ENCODE measurements at regions not wholly inside any gene's neighbourhood (a gene's known extent, or its start where the extent isn't known, plus 50 kb on each side); places are given as distances from the start of the nearest gene placed in this dataset.

DNA sequence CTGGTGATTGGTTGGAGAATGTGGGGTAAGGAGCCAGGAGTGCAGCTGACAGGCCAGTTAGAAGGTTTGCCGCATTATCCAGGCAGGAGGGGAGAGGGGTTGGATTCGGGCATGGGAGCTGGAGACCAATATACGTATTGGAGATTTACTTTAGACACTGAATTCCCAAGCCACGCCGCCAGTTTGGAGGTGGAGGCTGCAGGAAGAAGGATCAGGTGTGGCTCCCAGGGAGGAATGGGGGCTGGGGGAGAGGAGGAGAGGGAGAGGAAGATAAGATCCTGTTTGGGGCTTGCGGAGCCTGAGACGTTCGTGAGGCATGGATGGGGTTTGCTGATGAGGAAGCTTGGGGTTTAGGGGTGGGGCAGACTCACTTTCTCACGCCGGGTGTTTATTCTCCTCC, 155.1 kb upstream of the IGSF21 start (continued):
- TF ChIP-seq ZNF610 (tag by site-specific recombination; IDR thresholded peaks at IDR 0.05; ENCODE audit: borderline replicate concordance) (no peak), ZNF837 (tag by site-specific recombination; IDR thresholded peaks at IDR 0.05) (no peak), ZNF530 (tag by site-specific recombination; IDR thresholded peaks at IDR 0.05; ENCODE audit: low read depth) (no peak), ZNF514 (tag by site-specific recombination; IDR thresholded peaks at IDR 0.05) (no peak), REPIN1 (tag by site-specific recombination; IDR thresholded peaks at IDR 0.05; ENCODE audit: low read depth) (no peak), EGR2 (tag by site-specific recombination; IDR thresholded peaks at IDR 0.05; ENCODE audit: low read depth) (no peak)
- TF ChIP-seq, protein P1, sequence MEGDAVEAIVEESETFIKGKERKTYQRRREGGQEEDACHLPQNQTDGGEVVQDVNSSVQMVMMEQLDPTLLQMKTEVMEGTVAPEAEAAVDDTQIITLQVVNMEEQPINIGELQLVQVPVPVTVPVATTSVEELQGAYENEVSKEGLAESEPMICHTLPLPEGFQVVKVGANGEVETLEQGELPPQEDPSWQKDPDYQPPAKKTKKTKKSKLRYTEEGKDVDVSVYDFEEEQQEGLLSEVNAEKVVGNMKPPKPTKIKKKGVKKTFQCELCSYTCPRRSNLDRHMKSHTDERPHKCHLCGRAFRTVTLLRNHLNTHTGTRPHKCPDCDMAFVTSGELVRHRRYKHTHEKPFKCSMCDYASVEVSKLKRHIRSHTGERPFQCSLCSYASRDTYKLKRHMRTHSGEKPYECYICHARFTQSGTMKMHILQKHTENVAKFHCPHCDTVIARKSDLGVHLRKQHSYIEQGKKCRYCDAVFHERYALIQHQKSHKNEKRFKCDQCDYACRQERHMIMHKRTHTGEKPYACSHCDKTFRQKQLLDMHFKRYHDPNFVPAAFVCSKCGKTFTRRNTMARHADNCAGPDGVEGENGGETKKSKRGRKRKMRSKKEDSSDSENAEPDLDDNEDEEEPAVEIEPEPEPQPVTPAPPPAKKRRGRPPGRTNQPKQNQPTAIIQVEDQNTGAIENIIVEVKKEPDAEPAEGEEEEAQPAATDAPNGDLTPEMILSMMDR (tag by site-specific recombination; IDR thresholded peaks at IDR 0.05) = no peak
- TF ChIP-seq, protein P2, sequence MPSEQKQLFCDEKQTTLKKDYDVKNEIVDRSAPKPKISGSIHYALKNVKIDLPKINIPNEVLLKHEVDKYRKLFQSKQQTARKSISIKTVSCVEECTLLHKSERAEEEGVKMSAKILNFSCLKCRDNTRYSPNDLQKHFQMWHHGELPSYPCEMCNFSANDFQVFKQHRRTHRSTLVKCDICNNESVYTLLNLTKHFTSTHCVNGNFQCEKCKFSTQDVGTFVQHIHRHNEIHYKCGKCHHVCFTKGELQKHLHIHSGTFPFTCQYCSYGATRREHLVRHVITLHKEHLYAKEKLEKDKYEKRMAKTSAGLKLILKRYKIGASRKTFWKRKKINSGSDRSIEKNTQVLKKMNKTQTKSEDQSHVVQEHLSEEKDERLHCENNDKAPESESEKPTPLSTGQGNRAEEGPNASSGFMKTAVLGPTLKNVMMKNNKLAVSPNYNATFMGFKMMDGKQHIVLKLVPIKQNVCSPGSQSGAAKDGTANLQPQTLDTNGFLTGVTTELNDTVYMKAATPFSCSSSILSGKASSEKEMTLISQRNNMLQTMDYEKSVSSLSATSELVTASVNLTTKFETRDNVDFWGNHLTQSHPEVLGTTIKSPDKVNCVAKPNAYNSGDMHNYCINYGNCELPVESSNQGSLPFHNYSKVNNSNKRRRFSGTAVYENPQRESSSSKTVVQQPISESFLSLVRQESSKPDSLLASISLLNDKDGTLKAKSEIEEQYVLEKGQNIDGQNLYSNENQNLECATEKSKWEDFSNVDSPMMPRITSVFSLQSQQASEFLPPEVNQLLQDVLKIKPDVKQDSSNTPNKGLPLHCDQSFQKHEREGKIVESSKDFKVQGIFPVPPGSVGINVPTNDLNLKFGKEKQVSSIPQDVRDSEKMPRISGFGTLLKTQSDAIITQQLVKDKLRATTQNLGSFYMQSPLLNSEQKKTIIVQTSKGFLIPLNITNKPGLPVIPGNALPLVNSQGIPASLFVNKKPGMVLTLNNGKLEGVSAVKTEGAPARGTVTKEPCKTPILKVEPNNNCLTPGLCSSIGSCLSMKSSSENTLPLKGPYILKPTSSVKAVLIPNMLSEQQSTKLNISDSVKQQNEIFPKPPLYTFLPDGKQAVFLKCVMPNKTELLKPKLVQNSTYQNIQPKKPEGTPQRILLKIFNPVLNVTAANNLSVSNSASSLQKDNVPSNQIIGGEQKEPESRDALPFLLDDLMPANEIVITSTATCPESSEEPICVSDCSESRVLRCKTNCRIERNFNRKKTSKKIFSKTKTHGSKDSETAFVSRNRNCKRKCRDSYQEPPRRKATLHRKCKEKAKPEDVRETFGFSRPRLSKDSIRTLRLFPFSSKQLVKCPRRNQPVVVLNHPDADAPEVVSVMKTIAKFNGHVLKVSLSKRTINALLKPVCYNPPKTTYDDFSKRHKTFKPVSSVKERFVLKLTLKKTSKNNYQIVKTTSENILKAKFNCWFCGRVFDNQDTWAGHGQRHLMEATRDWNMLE (tag by site-specific recombination; conservative IDR thresholded peaks at IDR 0.05; ENCODE audit: low read depth) = no peak
- TF ChIP-seq, protein P3, sequence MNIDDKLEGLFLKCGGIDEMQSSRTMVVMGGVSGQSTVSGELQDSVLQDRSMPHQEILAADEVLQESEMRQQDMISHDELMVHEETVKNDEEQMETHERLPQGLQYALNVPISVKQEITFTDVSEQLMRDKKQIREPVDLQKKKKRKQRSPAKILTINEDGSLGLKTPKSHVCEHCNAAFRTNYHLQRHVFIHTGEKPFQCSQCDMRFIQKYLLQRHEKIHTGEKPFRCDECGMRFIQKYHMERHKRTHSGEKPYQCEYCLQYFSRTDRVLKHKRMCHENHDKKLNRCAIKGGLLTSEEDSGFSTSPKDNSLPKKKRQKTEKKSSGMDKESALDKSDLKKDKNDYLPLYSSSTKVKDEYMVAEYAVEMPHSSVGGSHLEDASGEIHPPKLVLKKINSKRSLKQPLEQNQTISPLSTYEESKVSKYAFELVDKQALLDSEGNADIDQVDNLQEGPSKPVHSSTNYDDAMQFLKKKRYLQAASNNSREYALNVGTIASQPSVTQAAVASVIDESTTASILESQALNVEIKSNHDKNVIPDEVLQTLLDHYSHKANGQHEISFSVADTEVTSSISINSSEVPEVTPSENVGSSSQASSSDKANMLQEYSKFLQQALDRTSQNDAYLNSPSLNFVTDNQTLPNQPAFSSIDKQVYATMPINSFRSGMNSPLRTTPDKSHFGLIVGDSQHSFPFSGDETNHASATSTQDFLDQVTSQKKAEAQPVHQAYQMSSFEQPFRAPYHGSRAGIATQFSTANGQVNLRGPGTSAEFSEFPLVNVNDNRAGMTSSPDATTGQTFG (tag by site-specific recombination; IDR thresholded peaks at IDR 0.05; ENCODE audit: borderline replicate concordance) = no peak

DNA sequence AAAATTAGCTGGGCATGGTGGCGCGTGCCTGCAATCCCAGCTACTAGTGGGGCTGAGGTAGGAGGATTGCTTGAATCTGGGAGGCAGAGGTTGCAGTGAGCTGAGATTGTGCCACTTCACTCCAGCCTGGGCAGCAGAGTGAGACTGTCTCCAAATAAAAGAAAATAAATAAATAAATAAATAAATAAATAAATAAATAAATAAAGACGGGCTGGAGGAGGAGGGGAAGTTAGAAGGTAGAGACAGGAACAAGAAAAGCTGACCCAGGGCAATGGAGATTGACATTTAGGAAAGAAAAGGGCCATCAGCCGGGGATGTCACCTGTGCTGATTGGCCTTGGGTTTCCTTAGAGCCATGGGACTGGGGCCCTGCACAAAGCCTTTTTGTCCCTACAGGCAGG, 153.7 kb upstream of the IGSF21 start:
- H3K4me3 ChIP-seq (ENCODE audit: low read depth, low read length) = no peak overlapping the region
- CTCF ChIA-PET = no interaction called here
- H3K9me3 ChIP-seq (ENCODE audit: control insufficient read depth, insufficient read depth, low read depth, low read length) = no peaks in the 10 kb centered on the region
- H3K36me3 ChIP-seq (ENCODE audit: control insufficient read depth in 2 of 2, insufficient read depth in 1 of 2, low read length in 2 of 2) = no peaks in the 10 kb centered on the region
- H3K27ac ChIP-seq (ENCODE audit: extremely low read depth, low read depth, low read length) = no peak overlapping the region
- POLR2A ChIA-PET = no interaction called here
- H3K4me1 ChIP-seq (ENCODE audit: control insufficient read depth, insufficient read depth, low read length) = no peaks in the 10 kb centered on the region
- TF ChIP-seq SETDB1 (IDR thresholded peaks at IDR 0.05; ENCODE audit: insufficient read length, low read length) (no peak), ZNF292 (tag by site-specific recombination; IDR thresholded peaks at IDR 0.05; ENCODE audit: borderline replicate concordance, low read depth) (peak; percentile 61; the same call in 1 of the 2 replicates), ZNF560 (tag by site-specific recombination; IDR thresholded peaks at IDR 0.05; ENCODE audit: borderline replicate concordance) (peak; percentile 55; the same call in 1 of the 2 replicates), RBAK (tag by site-specific recombination; IDR thresholded peaks at IDR 0.05) (peak; percentile 83), HOXC10 (CRISPR knock-in tag; IDR thresholded peaks at IDR 0.05) (no peak), ZNF223 (tag by site-specific recombination; IDR thresholded peaks at IDR 0.05) (peak; percentile 54; the same call in 1 of the 2 replicates), ZNF175 (tag by site-specific recombination; IDR thresholded peaks at IDR 0.05) (no peak), ZFP37 (tag by site-specific recombination; IDR thresholded peaks at IDR 0.05) (0 out of 2 replicates have a peak, but pooled peaks have one; percentile 24)
- TF ChIP-seq, protein P4, sequence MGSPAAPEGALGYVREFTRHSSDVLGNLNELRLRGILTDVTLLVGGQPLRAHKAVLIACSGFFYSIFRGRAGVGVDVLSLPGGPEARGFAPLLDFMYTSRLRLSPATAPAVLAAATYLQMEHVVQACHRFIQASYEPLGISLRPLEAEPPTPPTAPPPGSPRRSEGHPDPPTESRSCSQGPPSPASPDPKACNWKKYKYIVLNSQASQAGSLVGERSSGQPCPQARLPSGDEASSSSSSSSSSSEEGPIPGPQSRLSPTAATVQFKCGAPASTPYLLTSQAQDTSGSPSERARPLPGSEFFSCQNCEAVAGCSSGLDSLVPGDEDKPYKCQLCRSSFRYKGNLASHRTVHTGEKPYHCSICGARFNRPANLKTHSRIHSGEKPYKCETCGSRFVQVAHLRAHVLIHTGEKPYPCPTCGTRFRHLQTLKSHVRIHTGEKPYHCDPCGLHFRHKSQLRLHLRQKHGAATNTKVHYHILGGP (tag by site-specific recombination; IDR thresholded peaks at IDR 0.05) = no peak
- TF ChIP-seq, protein P5, sequence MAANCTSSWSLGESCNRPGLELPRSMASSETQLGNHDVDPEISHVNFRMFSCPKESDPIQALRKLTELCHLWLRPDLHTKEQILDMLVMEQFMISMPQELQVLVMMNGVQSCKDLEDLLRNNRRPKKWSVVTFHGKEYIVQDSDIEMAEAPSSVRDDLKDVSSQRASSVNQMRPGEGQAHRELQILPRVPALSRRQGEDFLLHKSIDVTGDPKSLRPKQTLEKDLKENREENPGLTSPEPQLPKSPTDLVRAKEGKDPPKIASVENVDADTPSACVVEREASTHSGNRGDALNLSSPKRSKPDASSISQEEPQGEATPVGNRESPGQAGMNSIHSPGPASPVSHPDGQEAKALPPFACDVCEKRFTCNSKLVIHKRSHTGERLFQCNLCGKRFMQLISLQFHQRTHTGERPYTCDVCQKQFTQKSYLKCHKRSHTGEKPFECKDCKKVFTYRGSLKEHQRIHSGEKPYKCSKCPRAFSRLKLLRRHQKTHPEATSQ (tag by site-specific recombination; IDR thresholded peaks at IDR 0.05) = no peak
- TF ChIP-seq, protein P1 (tag by site-specific recombination; IDR thresholded peaks at IDR 0.05) = no peak
